ENCODE measurements at regions not wholly inside any gene's neighbourhood (a gene's known extent, or its start where the extent isn't known, plus 50 kb on each side); places are given as distances from the start of the nearest gene placed in this dataset.

DNA sequence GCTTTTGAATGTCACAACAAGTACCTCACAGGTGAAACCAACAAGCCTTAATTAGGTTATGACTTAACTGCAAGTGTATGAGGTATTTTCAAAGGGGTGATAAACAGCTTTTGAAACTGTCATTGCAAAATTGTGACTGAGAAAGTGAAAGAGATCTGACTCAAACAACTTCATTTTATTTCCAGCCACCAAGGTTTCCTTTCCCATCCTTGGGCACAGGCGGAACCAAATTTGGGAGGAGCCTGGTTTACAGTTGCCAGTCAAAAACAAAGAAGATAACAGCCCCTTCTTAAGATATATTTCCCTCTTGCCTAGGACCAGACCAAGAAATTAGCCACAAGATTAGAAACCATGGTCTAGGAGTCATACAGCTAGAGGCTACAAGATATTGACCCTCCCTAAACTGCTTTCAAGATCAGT, 417.1 kb downstream of the CSNK1G3 start:
- TF ChIP-seq, protein P1, sequence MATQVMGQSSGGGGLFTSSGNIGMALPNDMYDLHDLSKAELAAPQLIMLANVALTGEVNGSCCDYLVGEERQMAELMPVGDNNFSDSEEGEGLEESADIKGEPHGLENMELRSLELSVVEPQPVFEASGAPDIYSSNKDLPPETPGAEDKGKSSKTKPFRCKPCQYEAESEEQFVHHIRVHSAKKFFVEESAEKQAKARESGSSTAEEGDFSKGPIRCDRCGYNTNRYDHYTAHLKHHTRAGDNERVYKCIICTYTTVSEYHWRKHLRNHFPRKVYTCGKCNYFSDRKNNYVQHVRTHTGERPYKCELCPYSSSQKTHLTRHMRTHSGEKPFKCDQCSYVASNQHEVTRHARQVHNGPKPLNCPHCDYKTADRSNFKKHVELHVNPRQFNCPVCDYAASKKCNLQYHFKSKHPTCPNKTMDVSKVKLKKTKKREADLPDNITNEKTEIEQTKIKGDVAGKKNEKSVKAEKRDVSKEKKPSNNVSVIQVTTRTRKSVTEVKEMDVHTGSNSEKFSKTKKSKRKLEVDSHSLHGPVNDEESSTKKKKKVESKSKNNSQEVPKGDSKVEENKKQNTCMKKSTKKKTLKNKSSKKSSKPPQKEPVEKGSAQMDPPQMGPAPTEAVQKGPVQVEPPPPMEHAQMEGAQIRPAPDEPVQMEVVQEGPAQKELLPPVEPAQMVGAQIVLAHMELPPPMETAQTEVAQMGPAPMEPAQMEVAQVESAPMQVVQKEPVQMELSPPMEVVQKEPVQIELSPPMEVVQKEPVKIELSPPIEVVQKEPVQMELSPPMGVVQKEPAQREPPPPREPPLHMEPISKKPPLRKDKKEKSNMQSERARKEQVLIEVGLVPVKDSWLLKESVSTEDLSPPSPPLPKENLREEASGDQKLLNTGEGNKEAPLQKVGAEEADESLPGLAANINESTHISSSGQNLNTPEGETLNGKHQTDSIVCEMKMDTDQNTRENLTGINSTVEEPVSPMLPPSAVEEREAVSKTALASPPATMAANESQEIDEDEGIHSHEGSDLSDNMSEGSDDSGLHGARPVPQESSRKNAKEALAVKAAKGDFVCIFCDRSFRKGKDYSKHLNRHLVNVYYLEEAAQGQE (IDR thresholded peaks at IDR 0.05; ENCODE audit: insufficient read depth in 1 of 2, low read depth in 2 of 2, low read length in 2 of 2): no peak
- TF ChIP-seq POLR2AphosphoS5 (IDR thresholded peaks at IDR 0.05; ENCODE audit: low read depth, low read length) (no peak), TAF1 (IDR thresholded peaks at IDR 0.05; ENCODE audit: borderline replicate concordance, insufficient read depth, low read length) (no peak), SIN3A (IDR thresholded peaks at IDR 0.05; ENCODE audit: borderline replicate concordance, insufficient read depth, low read length) (no peak), FOXP2 (optimal IDR thresholded peaks at IDR 0.05; ENCODE audit: borderline replicate concordance, extremely low read depth, extremely low read length, insufficient read depth) (no peak)
